Heart right ventricle (tissue), 16 donors: ENCODE measurements at regions not wholly inside any gene's neighbourhood (a gene's known extent, or its start where the extent isn't known, plus 50 kb on each side); places are given as distances from the start of the nearest gene placed in this dataset.

Experiments
- ATAC-seq, 8 donors: fragments of 200-7000 bp; cut with Tn5 transposase; one replicate each; pipeline ENCODE4 v1.9.1; 2020; ENCODE audit warnings: mild to moderate bottlenecking in 8 of 8, moderate library complexity in 8 of 8, moderate number of reproducible peaks in 1 of 8
- DNase-seq, 2 donors: peaks; one replicate each; pipeline ENCODE4 v3.0.0-alpha.2; 2020
- H3K27ac ChIP-seq, 10 donors: fragments of 200-600 bp; sonication (generic) in 2 of 10; one replicate each; pipeline versions ENCODE4 v1.5.0 to v1.8.0; 2020 to 2022; ENCODE audit warnings: mild to moderate bottlenecking in 3 of 10
- H3K27me3 ChIP-seq, 7 donors: fragments of 200-600 bp; one replicate each; pipeline ENCODE4 v1.8.0; 2021 to 2022; ENCODE audit warnings: mild to moderate bottlenecking in 2 of 7
- H3K36me3 ChIP-seq, 9 donors: fragments of 200-600 bp; sonication (generic) in 1 of 9; one replicate each; pipeline versions ENCODE4 v1.5.0 to v1.8.0; 2020 to 2022; ENCODE audit warnings: mild to moderate bottlenecking in 2 of 9
- H3K4me1 ChIP-seq, 9 donors: fragments of 200-600 bp; sonication (generic) in 1 of 9; one replicate each; pipeline versions ENCODE4 v1.5.0 to v1.8.0; 2020 to 2022; ENCODE audit warnings: mild to moderate bottlenecking in 4 of 9
- H3K4me3 ChIP-seq, 10 donors: fragments of 200-600 bp; sonication (generic) in 2 of 10; one replicate each; pipeline versions ENCODE4 v1.5.0 to v1.8.0; 2020 to 2022; ENCODE audit warnings: mild to moderate bottlenecking in 7 of 10, moderate library complexity in 2 of 10
- H3K9me3 ChIP-seq, 11 donors: fragments of 200-600 bp in 10 of 11; sonication (generic) in 2 of 11; one replicate each; pipeline versions ENCODE4 v1.5.0 to v1.8.0; 2013 to 2022; ENCODE audit warnings: mild to moderate bottlenecking in 2 of 11, control low read depth in 1 of 11, moderate library complexity in 1 of 11
- CTCF ChIP-seq, 9 donors: fragments of 200-600 bp; sonication (generic) in 2 of 9; IDR thresholded peaks; one replicate each; pipeline versions ENCODE4 v1.5.0 to v1.8.0; 2021 to 2022; ENCODE audit warnings: antibody characterized with exemption in 9 of 9, mild to moderate bottlenecking in 5 of 9, moderate library complexity in 1 of 9
- WGBS, 2 donors: extraction: QIAGEN DNeasy Blood & Tissue Kit; methylation state at CpG; one replicate each; pipeline ENCODE4 v1.1.7; 2013; ENCODE audit warnings: inconsistent platforms in 1 of 2; 5-methylcytosine and 5-hydroxymethylcytosine counted together
- intact Hi-C, 10 donors: fragments of 100-400 bp; cut with DNase I; formaldehyde crosslinking; loops; one replicate each; pipeline versions ENCODE4 v1.11.1 to v1.14.2; 2022
- donor health status: Arrhythmogenic right ventricular cardiomyopathy.
- donor health status: ischemic (EF 13 %, LVEDD 7.1; RV severe dilation, severe dysfunction).
- donor health status: healthy with polysubstance abuse.
- donor health status: DM: no; HTN: yes; CAD: no.
- donor health status: DM: no; HTN: no; CAD: no.
- donor health status: ischemic (EF 25% LVEDD 6.9; RV normal size, moderate dysfunction).
- donor health status: ischemic (EF 25% LVEDD 5.7; RV mildly dilated, moderate dysfunction).
- donor health status: healthy.
- donor health status: DM: yes; HTN: yes; CAD: no.
- donor health status: Ischemic cardiomyopathy.
- donor health status: ischemic (EF 35%, LVEDD 5.7; RV mildly dilated, moderate dysfunction).
- donor health status: nonischemic (EF 11% LVEDD 7.7; RV severe dilation, severe dysfunction).
- donor health status: DM: yes; HTN: yes; CAD: no.
- donor health status: PGD.
- donor health status: ischemic (EF 29% LVEDD 5.4; RV normal size, mild dysfunction).
- donor health status: nonischemic (EF 23%, LVEDD 6.1; RV moderate dilation, normal function).

- ATAC-seq (no peak), DNase-seq (no peak)
- H3K27me3 ChIP-seq = no peaks in the 10 kb centered on the region
- no peak overlapping the region for H3K4me3 ChIP-seq
- TF ChIP-seq CTCF (IDR thresholded peaks at IDR 0.05) = no peak
- 0% methylated on average over 1 of the region's 1 CpG for WGBS, 2 donors
- intact Hi-C loops = no loop called here
- H3K27ac ChIP-seq = no peak overlapping the region
- no peaks in the 10 kb centered on the region for H3K36me3 ChIP-seq
- no peaks in the 10 kb centered on the region for H3K9me3 ChIP-seq
- no peaks in the 10 kb centered on the region for H3K4me1 ChIP-seq
Observed at GRCh38 chr2:57536535-57537231, 509.9 kb upstream of the VRK2 start.

GRCh38 chr2:57539761-57540160 is 506.8 kb upstream of the VRK2 start:
- Histone ChIP-seq H3K27ac (no peak overlapping the region), H3K27me3 (no peaks in the 10 kb centered on the region), H3K4me1 (no peaks in the 10 kb centered on the region), H3K36me3 (no peaks in the 10 kb centered on the region), H3K4me3 (no peak overlapping the region), H3K9me3 (no peaks in the 10 kb centered on the region)
- no peak for TF ChIP-seq CTCF (IDR thresholded peaks at IDR 0.05)
- intact Hi-C loops = no loop called here
- WGBS, 2 donors = 70 to 74% methylated on average over 3 of the region's 3 CpGs
- no peak for DNase-seq
- ATAC-seq = no peak

- Histone ChIP-seq H3K9me3 (no peaks in the 10 kb centered on the region), H3K27ac (no peak overlapping the region), H3K4me1 (no peaks in the 10 kb centered on the region), H3K4me3 (no peak overlapping the region), H3K36me3 (no peaks in the 10 kb centered on the region), H3K27me3 (no peaks in the 10 kb centered on the region)
- DNase-seq = no peak
- no peak for ATAC-seq
- TF ChIP-seq CTCF (IDR thresholded peaks at IDR 0.05) = no peak
- WGBS, 2 donors = 71 to 72% methylated on average over 2 of the region's 2 CpGs
- intact Hi-C loops = no loop called here
Observed at GRCh38 chr2:57542081-57542480, 504.5 kb upstream of the VRK2 start.

- intact Hi-C loops = no loop called here
- no peak overlapping the region for H3K4me3 ChIP-seq
- no peak for ATAC-seq
- H3K4me1 ChIP-seq = no peaks in the 10 kb centered on the region
- H3K36me3 ChIP-seq = no peaks in the 10 kb centered on the region
- 63 to 83% methylated on average over 5 of the region's 5 CpGs for WGBS, 2 donors
- no peaks in the 10 kb centered on the region for H3K9me3 ChIP-seq
- no peak for TF ChIP-seq CTCF (IDR thresholded peaks at IDR 0.05)
- H3K27me3 ChIP-seq = no peaks in the 10 kb centered on the region
- no peak for DNase-seq
- H3K27ac ChIP-seq = no peak overlapping the region
Observed at GRCh38 chr2:57543211-57543610, 503.4 kb upstream of the VRK2 start.
